B cell (primary cell): ENCODE measurements at regions not wholly inside any gene's neighbourhood (a gene's known extent, or its start where the extent isn't known, plus 50 kb on each side); places are given as distances from the start of the nearest gene placed in this dataset.

Experiments
- ATAC-seq: fragments of 200-7000 bp; cut with Tn5 transposase; one replicate; pipeline ENCODE4 v1.10.0; 2021; ENCODE audit warnings: low read depth, mild to moderate bottlenecking, moderate number of reproducible peaks, moderate library complexity
- CTCF ChIA-PET: fragments of 350-600 bp; sonication (Branson Sonifier 250); formaldehyde crosslinking; loops from one replicate; lab custom pipeline; 2021; ENCODE audit warnings: antibody characterized with exemption, inconsistent platforms; lab: Charles Lee
- POLR2A ChIA-PET: fragments of 350-600 bp; sonication (Branson Sonifier 250); formaldehyde crosslinking; loops from one replicate; lab custom pipeline; 2021; ENCODE audit warnings: antibody characterized with exemption; lab: Charles Lee
- DNase-seq: peaks from one replicate; pipeline ENCODE4 v3.0.0; 2013
- H2AFZ ChIP-seq: 2 replicates; pipeline ENCODE4 v1.6.1; 2012; ENCODE audit warnings: mild to moderate bottlenecking, low read depth, low read length; ENCODE audit not compliant: insufficient read depth, poor library complexity, severe bottlenecking
- H3K27ac ChIP-seq, 2 donors: 1 replicate in 1 of 2; 2 replicates in 1 of 2; pipeline ENCODE4 v1.5.1; 2012 to 2013; ENCODE audit warnings: low read length in 2 of 2, mild to moderate bottlenecking in 2 of 2, moderate library complexity in 1 of 2
- H3K27me3 ChIP-seq, 4 experiments: fragments of 200-600 bp in 1 of 4; sonication (generic) in 1 of 4; replicated peaks in 1 of 4; 1 replicate in 2 of 4; 2 replicates in 2 of 4; pipeline versions ENCODE4 v1.6.1 to v1.7.0; 2013 to 2016; ENCODE audit warnings: low read length in 3 of 4, mild to moderate bottlenecking in 2 of 4, mixed read lengths in 1 of 4, moderate library complexity in 1 of 4; ENCODE audit not compliant: insufficient read depth in 4 of 4, control insufficient read depth in 3 of 4; ENCODE audit errors: control extremely low read depth in 1 of 4
- H3K36me3 ChIP-seq, 2 experiments: replicated peaks in 1 of 2; 1 replicate in 1 of 2; 2 replicates in 1 of 2; pipeline versions ENCODE4 v1.6.1 to v1.7.1; 2013; ENCODE audit warnings: low read length in 1 of 2; ENCODE audit not compliant: insufficient read depth in 2 of 2, control insufficient read depth in 1 of 2; ENCODE audit errors: control extremely low read depth in 1 of 2, extremely low read depth in 1 of 2
- H3K4me1 ChIP-seq, 2 donors: fragments of 200-600 bp in 1 of 2; sonication (generic) in 1 of 2; 1 replicate in 1 of 2; 2 replicates in 1 of 2; pipeline versions ENCODE4 v1.5.1 to v1.6.1; 2013 to 2017; ENCODE audit warnings: low read length in 2 of 2; ENCODE audit not compliant: control insufficient read depth in 2 of 2, insufficient read depth in 2 of 2
- H3K4me2 ChIP-seq: replicated peaks from 2 replicates; pipeline ENCODE3; 2012; ENCODE audit warnings: mild to moderate bottlenecking, low read depth, low read length; ENCODE audit not compliant: poor library complexity, severe bottlenecking
- H3K4me3 ChIP-seq, 5 experiments: fragments of 200-600 bp in 1 of 5; sonication (generic) in 1 of 5; 1 replicate in 3 of 5; 2 replicates in 2 of 5; pipeline versions ENCODE4 v1.5.1 to v1.7.0; 2011 to 2016; ENCODE audit warnings: low read length in 4 of 5, mild to moderate bottlenecking in 4 of 5, low read depth in 2 of 5, control low read depth in 1 of 5, moderate library complexity in 1 of 5; ENCODE audit not compliant: insufficient read depth in 1 of 5; ENCODE audit errors: control extremely low read depth in 1 of 5, extremely low read depth in 1 of 5
- H3K79me2 ChIP-seq: fragments of 200-600 bp; sonication (generic); one replicate; pipeline ENCODE4 v1.6.0; 2016; ENCODE audit warnings: low read length; ENCODE audit not compliant: control insufficient read depth, insufficient read depth
- H3K9ac ChIP-seq: fragments of 200-600 bp; sonication (generic); 2 replicates; pipeline ENCODE4 v1.6.1; 2017; ENCODE audit warnings: mild to moderate bottlenecking, low read length, moderate library complexity
- H3K9me3 ChIP-seq, 3 donors: one replicate each; pipeline versions ENCODE4 v1.6.1 to v1.7.1; 2013; ENCODE audit warnings: low read length in 2 of 3; ENCODE audit not compliant: control insufficient read depth in 2 of 3, insufficient read depth in 1 of 3; ENCODE audit errors: control extremely low read depth in 1 of 3
- H4K20me1 ChIP-seq: 2 replicates; pipeline ENCODE4 v1.6.0; 2012; ENCODE audit warnings: mild to moderate bottlenecking, low read length; ENCODE audit not compliant: insufficient read depth, control insufficient read depth, poor library complexity, severe bottlenecking
- H3K27ac Mint-ChIP-seq: one replicate; pipeline ENCODE4 v1.8.0; 2021; ENCODE audit warnings: mixed read lengths
- H3K27me3 Mint-ChIP-seq: one replicate; pipeline ENCODE4 v1.8.0; 2021; ENCODE audit warnings: mixed read lengths
- H3K4me1 Mint-ChIP-seq: one replicate; pipeline ENCODE4 v1.8.0; 2021; ENCODE audit warnings: mixed read lengths
- H3K4me3 Mint-ChIP-seq: one replicate; pipeline ENCODE4 v1.8.0; 2021; ENCODE audit warnings: mixed read lengths
- H3K9me3 Mint-ChIP-seq: one replicate; pipeline ENCODE4 v1.8.0; 2022; ENCODE audit warnings: mixed read lengths; ENCODE audit not compliant: insufficient read depth
- EZH2 ChIP-seq: IDR thresholded peaks from 2 replicates; pipeline ENCODE4 v1.6.1; 2012; ENCODE audit warnings: borderline replicate concordance, low read depth, mild to moderate bottlenecking, moderate library complexity, low read length; ENCODE audit not compliant: insufficient read depth, poor library complexity, severe bottlenecking
- WGBS: methylation state at CpG from one replicate; pipeline ENCODE4 v1.1.5; 2013; ENCODE audit warnings: missing lambda C conversion rate; ENCODE audit not compliant: insufficient coverage; 5-methylcytosine and 5-hydroxymethylcytosine counted together
- intact Hi-C: fragments of 100-400 bp; cut with micrococcal nuclease; formaldehyde crosslinking; loops from one replicate; pipeline ENCODE4 v1.10.0; 2022
- TF ChIP-seq, protein P1 (sequence below): fragments of 200-600 bp; IDR thresholded peaks from one replicate; pipeline ENCODE4 v1.8.0; 2022; ENCODE audit warnings: antibody characterized with exemption, mild to moderate bottlenecking

DNA sequence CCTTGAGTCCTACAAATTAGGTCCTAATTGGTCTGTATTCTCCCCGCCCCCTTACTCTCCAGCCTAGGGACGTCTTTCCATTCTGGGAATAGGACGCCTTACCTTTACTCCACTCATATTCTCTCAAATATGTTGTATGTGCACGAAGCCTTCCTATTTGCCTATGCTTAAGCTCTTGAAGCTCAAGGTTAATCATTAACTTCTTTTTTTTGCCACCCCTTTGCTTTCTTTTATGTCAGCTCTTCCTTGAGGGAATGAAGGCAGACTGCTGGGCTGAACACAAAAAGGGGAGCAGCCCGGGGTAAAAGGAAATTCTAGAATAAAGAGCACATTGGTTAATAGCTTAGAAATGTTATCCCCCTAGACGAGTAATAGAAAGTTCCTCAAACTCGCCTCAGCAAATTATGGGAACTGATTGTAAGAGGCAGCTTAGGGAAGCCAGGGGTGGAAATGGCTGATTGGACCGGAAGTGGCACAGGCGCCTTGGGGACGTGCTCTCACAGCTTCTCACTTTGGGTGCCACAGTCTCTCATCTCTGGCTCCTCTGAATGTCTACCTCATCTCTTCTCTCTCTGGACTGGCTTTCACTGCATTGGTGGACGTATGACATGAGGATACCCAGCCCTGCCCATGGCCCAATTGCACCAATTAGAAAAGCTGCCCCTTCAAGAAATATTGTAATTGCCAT, 122.3 kb upstream of the IL12B start:
- H3K36me3 ChIP-seq, result no peaks in the 10 kb centered on the region
- POLR2A ChIA-PET, result no interaction called here
- H3K27me3 ChIP-seq, result no peaks in the 10 kb centered on the region
- H3K9ac ChIP-seq, result no peak overlapping the region
- H4K20me1 ChIP-seq, result no peaks in the 10 kb centered on the region
- DNase-seq, result no peak
- H3K9me3 ChIP-seq, result no peaks in the 10 kb centered on the region
- Mint-ChIP-seq H3K4me3 (no peak overlapping the region), H3K9me3 (no peaks in the 10 kb centered on the region), H3K27ac (no peak overlapping the region), H3K27me3 (no peaks in the 10 kb centered on the region), H3K4me1 (peaks cover 26% of the 10 kb centered on the region)
- H3K4me3 ChIP-seq, result no peak overlapping the region
- H3K4me1 ChIP-seq, result peaks cover 17 to 19% of the 10 kb centered on the region in 2 donors
- intact Hi-C loops, result no loop called here
- CTCF ChIA-PET, result interaction anchor here (0.6 to 1.7 kb wide), 2 partner anchors 152 to 535 kb away, joined by 5 to 6 read pairs; no protein-coding TSS in a partner anchor
- no peak overlapping the region for H3K27ac ChIP-seq
- no peaks in the 10 kb centered on the region for H3K79me2 ChIP-seq
- TF ChIP-seq EZH2, result no peak
- TF ChIP-seq, protein P1, sequence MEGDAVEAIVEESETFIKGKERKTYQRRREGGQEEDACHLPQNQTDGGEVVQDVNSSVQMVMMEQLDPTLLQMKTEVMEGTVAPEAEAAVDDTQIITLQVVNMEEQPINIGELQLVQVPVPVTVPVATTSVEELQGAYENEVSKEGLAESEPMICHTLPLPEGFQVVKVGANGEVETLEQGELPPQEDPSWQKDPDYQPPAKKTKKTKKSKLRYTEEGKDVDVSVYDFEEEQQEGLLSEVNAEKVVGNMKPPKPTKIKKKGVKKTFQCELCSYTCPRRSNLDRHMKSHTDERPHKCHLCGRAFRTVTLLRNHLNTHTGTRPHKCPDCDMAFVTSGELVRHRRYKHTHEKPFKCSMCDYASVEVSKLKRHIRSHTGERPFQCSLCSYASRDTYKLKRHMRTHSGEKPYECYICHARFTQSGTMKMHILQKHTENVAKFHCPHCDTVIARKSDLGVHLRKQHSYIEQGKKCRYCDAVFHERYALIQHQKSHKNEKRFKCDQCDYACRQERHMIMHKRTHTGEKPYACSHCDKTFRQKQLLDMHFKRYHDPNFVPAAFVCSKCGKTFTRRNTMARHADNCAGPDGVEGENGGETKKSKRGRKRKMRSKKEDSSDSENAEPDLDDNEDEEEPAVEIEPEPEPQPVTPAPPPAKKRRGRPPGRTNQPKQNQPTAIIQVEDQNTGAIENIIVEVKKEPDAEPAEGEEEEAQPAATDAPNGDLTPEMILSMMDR, result no peak
- H3K4me2 ChIP-seq, result no peak overlapping the region
- H2AFZ ChIP-seq, result no peak overlapping the region
- WGBS, result 88% methylated on average over 9 of the region's 11 CpGs
- no peak for ATAC-seq

DNA sequence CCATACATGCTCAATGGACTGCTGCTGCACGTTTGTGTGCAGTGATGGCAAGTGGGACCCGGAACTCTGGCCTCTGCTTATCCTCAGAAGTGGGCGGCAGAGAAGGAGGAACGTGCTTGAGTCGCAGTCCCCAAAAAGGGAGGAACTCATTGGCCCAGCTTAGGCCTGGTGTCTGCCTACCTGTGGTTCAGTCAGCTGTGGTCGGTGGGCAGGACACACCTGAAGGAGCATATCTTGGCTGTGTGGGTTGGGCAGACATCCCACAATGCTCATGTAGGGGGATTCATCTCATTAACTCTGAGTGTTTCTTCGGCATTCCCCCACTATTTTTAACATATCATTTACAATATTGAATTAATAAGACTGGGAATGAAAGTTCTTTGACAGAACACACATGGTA, 122.9 kb upstream of the IL12B start:
- no peak overlapping the region for H3K4me3 Mint-ChIP-seq
- H3K9ac ChIP-seq, result no peak overlapping the region
- H3K27me3 Mint-ChIP-seq, result no peaks in the 10 kb centered on the region
- no peaks in the 10 kb centered on the region for H3K79me2 ChIP-seq
- ATAC-seq, result no peak
- no peak for DNase-seq
- H3K4me1 Mint-ChIP-seq, result peaks cover 30% of the 10 kb centered on the region
- intact Hi-C loops, result no loop called here
- WGBS, result 71% methylated on average over 5 of the region's 7 CpGs
- POLR2A ChIA-PET, result no interaction called here
- CTCF ChIA-PET, result interaction anchor here (0.6 to 1.7 kb wide), 2 partner anchors 151 to 534 kb away, joined by 5 to 6 read pairs; no protein-coding TSS in a partner anchor
- no peak overlapping the region for H3K27ac Mint-ChIP-seq
- no peaks in the 10 kb centered on the region for H3K27me3 ChIP-seq
- no peaks in the 10 kb centered on the region for H3K9me3 ChIP-seq
- H3K4me1 ChIP-seq, result peaks cover 22% of the 10 kb centered on the region in 2 donors
- H3K27ac ChIP-seq, result no peak overlapping the region
- no peak overlapping the region for H3K4me2 ChIP-seq
- H2AFZ ChIP-seq, result peak overlapping the region; percentile 2
- no peaks in the 10 kb centered on the region for H3K36me3 ChIP-seq
- H3K9me3 Mint-ChIP-seq, result no peaks in the 10 kb centered on the region
- TF ChIP-seq, protein P1, result no peak
- TF ChIP-seq EZH2, result no peak
- no peaks in the 10 kb centered on the region for H4K20me1 ChIP-seq
- no peak overlapping the region for H3K4me3 ChIP-seq
